ENCODE measurements at regions not wholly inside any gene's neighbourhood (a gene's known extent, or its start where the extent isn't known, plus 50 kb on each side); places are given as distances from the start of the nearest gene placed in this dataset.

GRCh38 chr10:53209944-53210611 lies 437.5 kb upstream of the MBL2 start:
- no peak for DNase-seq
- H3K27ac Mint-ChIP-seq: no peak overlapping the region
- no peaks in the 10 kb centered on the region for H3K27me3 Mint-ChIP-seq (ENCODE audit: insufficient read depth)
- peaks cover 54% of the 10 kb centered on the region for H3K9me3 Mint-ChIP-seq
- peaks cover 6% of the 10 kb centered on the region; the same call in 1 of the 2 replicates for H3K36me3 Mint-ChIP-seq (ENCODE audit: low read depth)
- no peak overlapping the region for H3K4me3 Mint-ChIP-seq
- H3K4me1 Mint-ChIP-seq (ENCODE audit: low read depth): no peaks in the 10 kb centered on the region
- no peak; the same call in 1 of the 2 replicates for TF ChIP-seq CTCF (IDR thresholded peaks at IDR 0.05)

DNA sequence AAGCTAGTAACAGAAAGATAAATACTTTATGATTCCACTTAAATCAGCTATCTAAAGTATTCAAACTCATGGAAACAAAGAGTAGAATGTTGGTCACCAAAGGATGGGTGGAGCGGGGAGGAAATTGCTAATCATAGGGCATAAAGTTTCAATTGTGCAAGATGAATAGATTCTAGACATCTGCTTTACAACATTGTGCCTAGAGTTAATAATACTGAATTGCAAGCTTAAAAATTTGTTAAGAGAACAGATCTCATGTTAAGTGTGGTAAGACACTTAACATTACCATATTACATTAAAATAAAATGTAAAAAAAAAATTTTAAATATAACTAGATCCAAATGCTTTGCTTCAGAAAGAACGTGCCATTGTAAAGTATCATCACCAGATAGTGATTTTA lies 411.1 kb upstream of the MBL2 start:
- H3K4me3 Mint-ChIP-seq: no peak overlapping the region
- H3K27me3 Mint-ChIP-seq (ENCODE audit: insufficient read depth): no peaks in the 10 kb centered on the region
- no peaks in the 10 kb centered on the region for H3K4me1 Mint-ChIP-seq (ENCODE audit: low read depth)
- TF ChIP-seq CTCF (IDR thresholded peaks at IDR 0.05): no peak
- peaks cover 54% of the 10 kb centered on the region for H3K9me3 Mint-ChIP-seq
- no peak for DNase-seq
- H3K27ac Mint-ChIP-seq: no peak overlapping the region
- no peaks in the 10 kb centered on the region for H3K36me3 Mint-ChIP-seq (ENCODE audit: low read depth)

GRCh38 chr10:53177468-53177867 lies 404.9 kb upstream of the MBL2 start:
- Mint-ChIP-seq H3K36me3 (ENCODE audit: low read depth) (no peaks in the 10 kb centered on the region), H3K27me3 (ENCODE audit: insufficient read depth) (no peaks in the 10 kb centered on the region), H3K9me3 (peaks cover 32% of the 10 kb centered on the region), H3K27ac (no peak overlapping the region), H3K4me1 (ENCODE audit: low read depth) (no peaks in the 10 kb centered on the region), H3K4me3 (no peak overlapping the region)
- no peak for TF ChIP-seq CTCF (IDR thresholded peaks at IDR 0.05)
- no peak for DNase-seq

- H3K9me3 Mint-ChIP-seq: peaks cover 29% of the 10 kb centered on the region
Observed at GRCh38 chr10:53166325-53166724, 393.7 kb upstream of the MBL2 start.

GRCh38 chr10:53162856-53163255 lies 390.3 kb upstream of the MBL2 start:
- H3K4me3 Mint-ChIP-seq: no peak overlapping the region
- peaks cover 12% of the 10 kb centered on the region for H3K9me3 Mint-ChIP-seq
- no peaks in the 10 kb centered on the region for H3K4me1 Mint-ChIP-seq (ENCODE audit: low read depth)
- no peak for TF ChIP-seq CTCF (IDR thresholded peaks at IDR 0.05)
- H3K27ac Mint-ChIP-seq: no peak overlapping the region
- H3K27me3 Mint-ChIP-seq (ENCODE audit: insufficient read depth): no peaks in the 10 kb centered on the region
- no peaks in the 10 kb centered on the region for H3K36me3 Mint-ChIP-seq (ENCODE audit: low read depth)
- no peak for DNase-seq

More at GRCh38 chr10:53166325-53166724, 393.7 kb upstream of the MBL2 start:
- Mint-ChIP-seq H3K4me1 (ENCODE audit: low read depth) (no peaks in the 10 kb centered on the region), H3K36me3 (ENCODE audit: low read depth) (no peaks in the 10 kb centered on the region), H3K27me3 (ENCODE audit: insufficient read depth) (no peaks in the 10 kb centered on the region), H3K4me3 (no peak overlapping the region), H3K27ac (no peak overlapping the region)
- TF ChIP-seq CTCF (IDR thresholded peaks at IDR 0.05): no peak
- no peak for DNase-seq

Measured in HFFc6 (cell line).